T-helper 17 cell (primary cell): ENCODE measurements at regions not wholly inside any gene's neighbourhood (a gene's known extent, or its start where the extent isn't known, plus 50 kb on each side); places are given as distances from the start of the nearest gene placed in this dataset.

Experiments
- ATAC-seq: fragments of 150-1000 bp; cut with Tn5 transposase; 2 replicates; pipeline ENCODE4 v1.10.0; 2021; ENCODE audit warnings: mild to moderate bottlenecking, moderate library complexity
- DNase-seq, 3 donors: peaks; one replicate each; pipeline versions ENCODE4 v3.0.0 to v3.0.0-alpha.2; 2020 to 2021
- H3K9me3 ChIP-seq: one replicate; pipeline ENCODE4 v1.7.0; 2013; ENCODE audit warnings: low read length, mild to moderate bottlenecking; ENCODE audit not compliant: control insufficient read depth, poor library complexity, severe bottlenecking
- H3K27ac Mint-ChIP-seq: one replicate; pipeline ENCODE4 v1.8.0; 2022; ENCODE audit warnings: mild to moderate bottlenecking, moderate library complexity, mixed read lengths
- H3K27me3 Mint-ChIP-seq: one replicate; pipeline ENCODE4 v1.8.0; 2022; ENCODE audit warnings: mixed read lengths
- H3K36me3 Mint-ChIP-seq: one replicate; pipeline ENCODE4 v1.8.0; 2022; ENCODE audit warnings: low read depth, mixed read lengths
- H3K4me1 Mint-ChIP-seq: one replicate; pipeline ENCODE4 v1.8.0; 2022; ENCODE audit warnings: mild to moderate bottlenecking, mixed read lengths
- H3K4me3 Mint-ChIP-seq: one replicate; pipeline ENCODE4 v1.8.0; 2022; ENCODE audit warnings: mild to moderate bottlenecking, moderate library complexity, mixed read lengths

DNA sequence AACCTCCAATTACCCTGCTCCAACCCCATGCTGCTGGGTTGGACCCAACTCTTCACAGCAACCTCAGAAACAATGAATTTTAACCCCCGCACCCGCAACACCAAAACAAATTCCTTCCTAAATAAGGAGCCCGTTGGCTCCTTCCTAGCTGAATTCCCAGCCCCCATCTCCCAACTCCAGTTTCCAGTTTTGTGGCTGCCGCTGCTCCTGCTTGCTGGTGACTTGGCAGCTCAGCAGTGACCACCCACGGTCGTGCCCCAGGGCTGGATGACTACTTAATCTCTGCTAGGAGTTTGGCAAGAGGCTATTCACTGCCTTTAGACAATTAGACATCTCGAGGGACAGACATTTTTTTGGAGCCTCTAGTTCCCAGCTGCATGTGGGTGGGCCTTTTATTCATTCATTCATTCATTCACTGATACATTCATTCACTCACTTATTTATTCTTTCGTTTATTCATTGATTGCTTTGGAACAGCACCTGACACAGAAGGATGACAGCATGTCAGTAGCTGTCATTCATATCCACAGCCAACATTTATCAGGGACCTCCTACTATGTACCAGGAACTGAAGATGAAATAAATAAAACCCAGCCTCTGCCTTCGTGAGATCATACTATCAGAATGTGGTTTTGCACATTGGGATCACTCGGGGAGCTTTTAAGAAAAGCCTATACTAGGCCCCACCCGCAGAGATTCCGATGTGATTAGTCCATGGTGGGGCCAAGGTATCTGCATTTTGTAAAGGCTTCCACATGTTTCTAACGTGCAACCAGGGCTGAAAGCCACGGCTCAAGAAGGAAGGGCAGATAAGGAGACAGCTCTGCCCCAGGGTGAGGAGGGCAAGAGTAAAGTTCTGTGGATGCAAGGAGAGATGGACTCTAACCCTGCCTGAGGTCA lies 256.5 kb downstream of the SHQ1 start:
- peaks cover 5% of the 10 kb centered on the region for H3K4me1 Mint-ChIP-seq
- no peaks in the 10 kb centered on the region for H3K36me3 Mint-ChIP-seq
- no peak overlapping the region for H3K4me3 Mint-ChIP-seq
- ATAC-seq: no peak
- no peaks in the 10 kb centered on the region for H3K9me3 ChIP-seq
- DNase-seq: no peak
- H3K27me3 Mint-ChIP-seq: no peaks in the 10 kb centered on the region
- no peak overlapping the region for H3K27ac Mint-ChIP-seq

DNA sequence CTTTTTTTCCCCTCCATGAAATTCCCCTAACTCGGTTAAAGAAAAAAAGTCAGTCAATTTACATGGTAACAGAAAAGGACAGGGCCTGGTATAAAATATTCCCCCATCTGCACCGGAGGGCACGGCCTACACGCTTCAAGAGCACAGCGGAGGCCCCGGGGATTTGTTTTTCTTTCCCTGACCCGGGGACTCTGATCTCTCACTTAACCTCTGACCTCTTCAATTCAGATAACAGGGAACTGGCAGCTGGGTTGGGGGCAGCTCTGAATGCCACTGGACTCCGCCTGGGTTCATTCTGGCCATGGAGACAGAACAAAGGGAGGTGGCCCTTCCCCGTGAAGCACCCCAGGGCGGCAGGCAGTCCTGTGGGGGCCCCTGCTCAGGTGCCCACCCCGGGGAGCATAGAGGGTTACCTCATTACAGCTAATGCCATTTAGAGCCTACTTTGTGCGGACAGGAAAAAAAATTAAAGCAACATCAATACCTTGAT lies 257.5 kb downstream of the SHQ1 start:
- peaks cover 5% of the 10 kb centered on the region for H3K4me1 Mint-ChIP-seq
- no peaks in the 10 kb centered on the region for H3K9me3 ChIP-seq
- DNase-seq: no peak
- H3K27ac Mint-ChIP-seq: no peak overlapping the region
- no peak for ATAC-seq
- no peaks in the 10 kb centered on the region for H3K36me3 Mint-ChIP-seq
- H3K4me3 Mint-ChIP-seq: no peak overlapping the region
- no peaks in the 10 kb centered on the region for H3K27me3 Mint-ChIP-seq

DNA sequence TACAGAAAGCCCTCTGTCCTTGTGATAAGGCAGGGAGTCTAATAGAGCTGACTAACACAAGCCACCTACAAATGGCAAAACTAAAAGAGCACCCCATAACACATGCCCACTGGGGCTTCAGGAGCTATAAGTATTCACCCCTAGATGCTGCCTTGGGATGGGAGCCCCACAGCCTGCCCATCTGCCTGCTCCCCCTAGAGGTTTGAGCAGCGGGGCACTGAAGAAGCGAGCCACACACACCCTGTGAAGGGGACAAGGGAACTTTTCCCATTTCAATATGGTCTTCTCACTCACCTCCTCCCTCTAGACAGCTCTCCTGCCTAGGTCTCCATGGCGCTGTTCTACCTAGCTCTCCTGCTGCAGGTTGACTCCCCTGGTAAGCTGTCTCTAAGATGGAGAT lies 261.0 kb downstream of the SHQ1 start:
- H3K36me3 Mint-ChIP-seq: no peaks in the 10 kb centered on the region
- DNase-seq: no peak
- H3K27me3 Mint-ChIP-seq: no peaks in the 10 kb centered on the region
- H3K27ac Mint-ChIP-seq: no peak overlapping the region
- H3K4me1 Mint-ChIP-seq: peaks cover 3% of the 10 kb centered on the region
- H3K9me3 ChIP-seq: no peaks in the 10 kb centered on the region
- no peak for ATAC-seq
- no peak overlapping the region for H3K4me3 Mint-ChIP-seq

DNA sequence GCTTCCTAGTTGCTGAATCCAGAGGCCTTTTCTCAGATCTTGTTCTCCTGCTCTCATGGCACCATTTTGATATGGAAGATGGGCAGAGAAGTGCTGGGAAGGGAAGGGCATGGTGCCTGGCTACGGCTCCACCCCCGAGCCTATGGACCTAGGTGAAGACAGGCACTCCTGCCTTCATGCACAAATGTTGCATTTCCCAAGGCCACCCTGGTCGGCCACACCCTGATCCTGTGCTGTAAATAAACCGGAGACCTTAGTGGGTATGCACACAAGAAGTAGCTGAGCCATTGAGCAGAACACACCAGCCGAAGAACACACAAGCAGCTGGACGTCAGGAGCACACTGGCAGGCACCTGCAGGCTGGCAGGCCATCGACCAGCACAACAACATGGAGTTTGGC lies 261.6 kb downstream of the SHQ1 start:
- H3K36me3 Mint-ChIP-seq: no peaks in the 10 kb centered on the region
- no peak overlapping the region for H3K4me3 Mint-ChIP-seq
- ATAC-seq (no peak), DNase-seq (no peak)
- no peaks in the 10 kb centered on the region for H3K4me1 Mint-ChIP-seq
- no peak overlapping the region for H3K27ac Mint-ChIP-seq
- H3K9me3 ChIP-seq: no peaks in the 10 kb centered on the region
- H3K27me3 Mint-ChIP-seq: no peaks in the 10 kb centered on the region

DNA sequence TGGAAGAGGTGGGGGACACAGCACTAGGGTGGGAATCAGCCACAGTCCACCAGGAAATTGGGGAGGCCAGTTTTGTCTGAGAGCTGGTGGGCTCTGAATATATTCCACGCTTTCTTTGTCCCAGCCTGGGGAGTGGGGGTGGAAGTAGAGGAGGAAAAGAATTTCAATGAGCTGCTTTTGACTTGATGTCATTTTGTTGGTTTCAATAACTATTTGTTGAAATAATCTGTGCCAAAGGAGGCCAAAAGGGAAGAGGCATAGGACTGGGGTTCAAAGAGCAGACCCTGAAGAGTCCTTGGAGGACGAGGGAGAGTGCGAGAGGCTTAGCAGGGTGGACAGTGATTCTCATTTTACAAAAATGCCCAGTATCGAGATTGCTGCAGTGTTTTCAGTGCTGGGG lies 262.3 kb downstream of the SHQ1 start:
- Mint-ChIP-seq H3K27ac (no peak overlapping the region), H3K4me3 (no peak overlapping the region), H3K27me3 (peaks cover 7% of the 10 kb centered on the region), H3K4me1 (no peaks in the 10 kb centered on the region), H3K36me3 (no peaks in the 10 kb centered on the region)
- DNase-seq (no peak), ATAC-seq (no peak)
- H3K9me3 ChIP-seq: no peaks in the 10 kb centered on the region

DNA sequence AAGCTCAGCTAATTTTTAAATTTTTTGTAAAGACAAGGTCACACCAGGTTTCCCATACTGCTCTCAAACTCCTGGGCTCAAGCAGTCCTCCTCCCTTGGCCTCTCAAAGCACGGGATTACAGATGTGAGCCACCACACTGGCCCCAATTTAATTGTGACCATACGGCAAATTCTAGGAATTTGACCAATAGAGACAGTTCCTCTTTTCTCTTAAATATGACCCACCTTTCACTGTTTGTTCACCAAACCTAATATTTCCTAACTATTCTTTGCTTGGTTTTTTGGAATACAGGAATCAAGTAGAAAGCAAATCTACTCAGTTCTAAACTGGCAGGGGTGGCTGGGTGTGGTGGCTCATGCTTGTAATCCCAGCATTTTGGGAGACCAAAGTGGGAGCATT lies 264.0 kb downstream of the SHQ1 start:
- H3K27ac Mint-ChIP-seq: no peak overlapping the region
- no peaks in the 10 kb centered on the region for H3K4me1 Mint-ChIP-seq
- DNase-seq: no peak
- H3K27me3 Mint-ChIP-seq: peaks cover 7% of the 10 kb centered on the region
- H3K4me3 Mint-ChIP-seq: no peak overlapping the region
- ATAC-seq: no peak
- H3K9me3 ChIP-seq: no peaks in the 10 kb centered on the region
- H3K36me3 Mint-ChIP-seq: no peaks in the 10 kb centered on the region

DNA sequence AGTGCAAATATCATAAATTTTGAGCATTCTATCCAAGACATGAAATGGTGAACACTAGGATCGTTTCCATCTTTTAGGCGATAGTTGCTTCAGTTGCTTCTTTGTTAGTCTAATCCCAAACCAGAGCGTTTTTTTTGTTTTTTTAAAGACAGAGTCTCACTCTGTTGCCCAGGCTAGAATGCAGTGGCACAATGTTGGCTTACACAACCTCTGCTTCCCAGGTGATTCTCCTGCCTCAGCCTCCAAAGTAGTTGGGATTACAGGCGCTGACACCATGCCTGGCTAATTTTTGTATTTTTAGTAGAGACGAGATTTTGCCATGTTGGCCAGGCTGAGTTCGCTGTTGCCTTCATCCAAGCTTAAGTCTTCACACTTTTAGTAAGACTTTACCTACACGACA lies 265.3 kb downstream of the SHQ1 start:
- Mint-ChIP-seq H3K4me3 (no peak overlapping the region), H3K36me3 (no peaks in the 10 kb centered on the region), H3K27ac (no peak overlapping the region), H3K27me3 (peaks cover 7% of the 10 kb centered on the region), H3K4me1 (no peaks in the 10 kb centered on the region)
- DNase-seq: no peak
- no peaks in the 10 kb centered on the region for H3K9me3 ChIP-seq
- ATAC-seq: no peak

DNA sequence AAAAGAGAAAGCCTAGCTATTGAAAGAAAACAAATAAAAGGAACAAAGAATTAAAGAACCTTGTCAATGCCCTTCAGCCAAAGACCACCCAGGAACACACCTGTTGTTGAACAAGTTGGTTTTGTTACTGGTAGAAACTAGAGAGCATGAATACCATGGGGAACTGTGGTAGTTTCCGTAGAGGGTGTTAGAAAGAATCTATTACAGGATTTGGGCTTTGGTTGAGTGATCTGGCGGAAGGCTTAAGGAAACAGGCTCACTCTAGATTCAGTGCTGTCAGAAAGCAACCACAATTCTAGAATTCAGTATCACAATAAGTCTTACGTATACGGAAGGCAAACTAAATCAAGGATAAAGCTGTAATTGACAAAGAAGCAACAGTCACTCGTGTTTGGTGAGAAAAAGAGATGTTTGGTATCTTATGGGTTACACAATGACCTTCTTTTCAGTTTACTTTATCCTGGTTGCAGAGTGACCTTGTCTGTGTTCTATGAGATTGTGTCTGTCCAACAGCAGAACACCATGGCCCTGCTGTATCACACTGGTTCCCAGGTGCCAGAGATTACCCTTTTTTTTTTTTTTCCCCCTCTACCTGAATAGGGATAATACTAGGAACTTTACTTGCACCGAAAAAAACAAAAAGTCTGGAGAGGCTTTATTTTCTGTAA lies 265.9 kb downstream of the SHQ1 start:
- peak; percentile 59 for ATAC-seq
- no peaks in the 10 kb centered on the region for H3K9me3 ChIP-seq
- Mint-ChIP-seq H3K27ac (no peak overlapping the region), H3K36me3 (peaks cover 3% of the 10 kb centered on the region), H3K27me3 (peaks cover 11% of the 10 kb centered on the region), H3K4me1 (peaks cover 2% of the 10 kb centered on the region), H3K4me3 (no peak overlapping the region)
- DNase-seq: no peak

DNA sequence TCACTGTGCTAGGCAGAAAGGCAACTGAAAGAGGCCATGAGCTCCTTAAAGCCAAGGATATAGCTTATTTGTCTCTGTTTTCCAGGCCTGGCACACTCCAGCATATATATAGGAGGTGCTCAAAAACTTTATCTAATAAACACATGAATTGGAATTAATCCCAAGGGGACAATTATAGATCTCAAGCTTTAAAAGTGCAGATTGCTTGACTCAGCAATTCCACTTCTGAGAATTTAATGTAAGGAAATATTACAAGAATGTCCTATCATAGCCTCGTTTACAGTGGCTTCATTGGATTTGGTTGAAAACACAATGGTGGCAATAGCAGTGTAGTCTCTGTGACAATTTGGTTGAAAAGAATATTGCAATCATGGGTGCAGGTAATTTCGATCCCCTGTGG lies 267.3 kb downstream of the SHQ1 start:
- no peak for ATAC-seq
- H3K27ac Mint-ChIP-seq: no peak overlapping the region
- H3K4me3 Mint-ChIP-seq: no peak overlapping the region
- no peak for DNase-seq
- H3K4me1 Mint-ChIP-seq: peaks cover 2% of the 10 kb centered on the region
- peaks cover 12% of the 10 kb centered on the region for H3K27me3 Mint-ChIP-seq
- no peaks in the 10 kb centered on the region for H3K9me3 ChIP-seq
- H3K36me3 Mint-ChIP-seq: peaks cover 3% of the 10 kb centered on the region

DNA sequence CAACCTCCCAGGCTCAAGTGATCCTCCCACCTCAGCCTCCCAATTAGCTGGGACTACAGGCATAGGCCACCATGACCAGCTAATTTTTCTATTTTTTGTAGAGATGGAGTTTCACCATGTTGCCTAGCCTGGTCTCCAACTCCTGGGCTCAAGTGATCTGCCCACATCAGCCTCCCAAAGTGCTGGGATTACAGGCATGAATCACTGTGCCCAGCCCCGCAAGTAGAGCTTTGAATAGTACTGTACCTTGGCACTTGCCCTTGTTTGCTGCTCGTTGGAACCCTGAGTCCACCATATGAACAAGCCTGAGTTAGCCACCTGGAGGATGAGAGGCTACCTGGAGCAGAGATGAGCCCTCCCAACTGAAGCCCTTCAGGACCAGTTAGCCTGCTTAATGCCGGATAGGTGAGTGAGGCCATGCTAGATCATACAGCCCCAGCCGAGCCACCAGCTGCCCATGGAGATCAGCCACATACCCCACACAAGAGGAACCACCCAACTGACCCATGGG lies 267.9 kb downstream of the SHQ1 start:
- H3K36me3 Mint-ChIP-seq: peaks cover 3% of the 10 kb centered on the region
- peaks cover 2% of the 10 kb centered on the region for H3K4me1 Mint-ChIP-seq
- ATAC-seq: no peak
- H3K27me3 Mint-ChIP-seq: peaks cover 12% of the 10 kb centered on the region
- no peak overlapping the region for H3K27ac Mint-ChIP-seq
- DNase-seq: no peak
- H3K4me3 Mint-ChIP-seq: no peak overlapping the region
- H3K9me3 ChIP-seq: no peaks in the 10 kb centered on the region

DNA sequence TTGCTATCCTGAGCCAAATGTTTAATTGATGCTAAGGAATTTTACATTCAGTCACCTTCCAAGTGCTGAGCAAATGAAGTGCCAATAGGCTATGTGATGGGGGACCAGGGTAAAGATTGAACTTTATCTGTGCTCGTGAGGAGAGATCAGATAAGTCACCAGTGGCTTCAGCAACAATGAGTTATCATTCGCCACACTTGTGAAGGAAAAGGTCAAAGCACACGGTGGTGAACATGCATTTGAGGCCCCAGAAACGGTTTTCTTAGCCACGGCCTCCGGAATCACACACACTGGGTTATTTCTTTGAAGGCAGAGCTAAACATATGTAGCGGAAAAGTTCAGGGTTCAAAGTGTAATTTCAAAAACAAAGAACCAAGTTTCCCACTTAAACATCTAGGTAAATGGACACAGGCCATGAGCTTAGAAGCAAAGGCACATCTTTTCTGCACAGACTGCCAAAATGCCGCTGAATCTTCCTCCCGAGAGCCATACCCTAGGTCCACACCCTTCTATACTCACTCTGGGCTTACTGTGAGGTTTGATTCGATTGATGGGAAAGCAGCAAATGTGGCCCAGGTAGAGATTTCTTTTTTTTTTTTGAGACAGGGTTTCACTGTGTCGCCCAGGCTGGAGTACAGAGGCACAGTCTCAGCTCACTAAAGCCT lies 268.5 kb downstream of the SHQ1 start:
- H3K4me3 Mint-ChIP-seq: no peak overlapping the region
- peaks cover 2% of the 10 kb centered on the region for H3K4me1 Mint-ChIP-seq
- H3K27ac Mint-ChIP-seq: no peak overlapping the region
- H3K9me3 ChIP-seq: no peaks in the 10 kb centered on the region
- DNase-seq (no peak), ATAC-seq (no peak)
- H3K36me3 Mint-ChIP-seq: peaks cover 3% of the 10 kb centered on the region
- peaks cover 12% of the 10 kb centered on the region for H3K27me3 Mint-ChIP-seq

DNA sequence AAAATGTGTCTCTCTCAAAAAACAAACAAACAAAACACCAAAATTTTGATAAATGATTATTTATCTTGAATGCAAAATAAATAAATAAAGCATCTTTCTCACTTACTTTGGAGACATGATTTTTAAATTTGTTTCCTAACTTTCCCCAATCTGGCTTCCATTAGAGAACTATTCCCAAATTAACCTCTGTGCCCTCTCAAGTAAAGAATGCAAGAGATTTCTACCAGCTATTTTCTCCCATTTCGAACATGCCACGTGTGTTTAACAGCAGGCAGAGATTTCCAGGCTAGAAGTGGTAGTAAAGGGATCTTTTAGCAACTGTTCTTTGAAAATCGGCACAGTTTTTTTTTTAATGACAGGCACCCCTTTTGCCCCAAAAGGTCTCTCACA lies 269.1 kb downstream of the SHQ1 start:
- no peak overlapping the region for H3K4me3 Mint-ChIP-seq
- H3K9me3 ChIP-seq: no peaks in the 10 kb centered on the region
- H3K4me1 Mint-ChIP-seq: peaks cover 2% of the 10 kb centered on the region
- H3K27me3 Mint-ChIP-seq: peaks cover 12% of the 10 kb centered on the region
- H3K27ac Mint-ChIP-seq: no peak overlapping the region
- ATAC-seq (no peak), DNase-seq (no peak)
- peaks cover 3% of the 10 kb centered on the region for H3K36me3 Mint-ChIP-seq

DNA sequence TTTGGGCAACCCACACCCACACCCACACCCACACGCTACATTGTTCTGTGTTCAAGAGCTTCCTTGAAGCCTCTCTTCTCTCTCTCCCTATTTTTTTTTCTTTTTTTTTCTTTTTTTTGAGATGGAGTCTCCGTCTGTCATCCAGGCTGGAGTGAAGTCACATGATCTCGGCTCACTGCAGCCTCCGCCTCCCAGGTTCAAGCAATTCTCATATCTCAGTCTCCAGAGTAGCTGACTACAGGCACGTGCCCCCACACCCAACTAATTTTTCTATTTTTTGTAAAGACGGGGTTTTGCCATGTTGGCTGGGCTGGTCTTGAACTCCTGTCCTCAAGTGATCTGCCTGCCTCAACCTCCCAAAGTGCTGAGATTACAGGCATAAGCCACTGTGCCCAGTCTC lies 271.1 kb downstream of the SHQ1 start:
- Mint-ChIP-seq H3K4me1 (peaks cover 2% of the 10 kb centered on the region), H3K36me3 (peaks cover 3% of the 10 kb centered on the region), H3K27ac (peak overlapping the region; percentile 67), H3K4me3 (no peak overlapping the region), H3K27me3 (peaks cover 16% of the 10 kb centered on the region)
- no peak for ATAC-seq
- DNase-seq: no peak
- H3K9me3 ChIP-seq: no peaks in the 10 kb centered on the region
